Pancreas (tissue), 8 donors: ENCODE measurements at regions not wholly inside any gene's neighbourhood (a gene's known extent, or its start where the extent isn't known, plus 50 kb on each side); places are given as distances from the start of the nearest gene placed in this dataset.

Experiments used
- ATAC-seq, 4 donors: fragments of 200-7000 bp; cut with Tn5 transposase; one replicate each; pipeline versions ENCODE4 v1.8.0 to v1.9.1; 2020; ENCODE audit warnings: mild to moderate bottlenecking in 4 of 4, moderate library complexity in 4 of 4
- DNase-seq, 6 donors: peaks; one replicate each; pipeline ENCODE4 v3.0.0-alpha.2; 2020
- FAIRE-seq: peaks from 2 replicates; lab custom pipeline; 2012; peaks lifted over from hg19 to GRCh38; lab: Jason Lieb, UNC
- H3K27ac ChIP-seq, 4 donors: fragments of 200-600 bp; sonication (generic); 1 replicate in 3 of 4; 2 replicates in 1 of 4; pipeline versions ENCODE4 v1.5.0 to v1.8.0; 2020
- H3K27me3 ChIP-seq, 4 donors: fragments of 200-600 bp; one replicate each; pipeline ENCODE4 v1.8.0; 2021
- H3K36me3 ChIP-seq, 3 donors: fragments of 200-600 bp; sonication (generic) in 1 of 3; one replicate each; pipeline versions ENCODE4 v1.5.0 to v1.8.0; 2020 to 2021
- H3K4me1 ChIP-seq, 3 donors: fragments of 200-600 bp; one replicate each; pipeline ENCODE4 v1.8.0; 2021
- H3K4me3 ChIP-seq, 4 donors: fragments of 200-600 bp; sonication (generic) in 2 of 4; one replicate each; pipeline versions ENCODE4 v1.5.0 to v1.8.0; 2020 to 2021
- H3K9me3 ChIP-seq, 4 donors: fragments of 200-600 bp; one replicate each; pipeline ENCODE4 v1.8.0; 2021
- CTCF ChIP-seq, 4 donors: fragments of 200-600 bp; sonication (generic) in 3 of 4; IDR thresholded peaks; one replicate each; pipeline versions ENCODE4 v1.5.0 to v1.8.0; 2021; ENCODE audit warnings: antibody characterized with exemption in 4 of 4
- intact Hi-C, 3 donors: fragments of 100-400 bp; cut with DNase I; formaldehyde crosslinking; loops; one replicate each; pipeline versions ENCODE4 v1.11.1 to v1.14.2; 2022
- donor health status: DM: no; HTN: no; CAD: no; lungs with moderate emphysema.
- donor health status: DM: no; HTN: no; CAD: no.
- donor health status: control.
- donor health status: control.
- donor health status: DM: yes; HTN: yes; CAD: no.
- donor health status: DM: no; HTN: no; CAD: no.
- donor health status: DM: no; HTN: no; CAD: no.
- donor health status: DM: yes; HTN: yes; CAD: no.

GRCh38 chr3:134079761-134080160, 50.0 kb upstream of the SLCO2A1 start:
- H3K4me1 ChIP-seq, result no peaks in the 10 kb centered on the region
- H3K27me3 ChIP-seq, result no peaks in the 10 kb centered on the region
- no peak overlapping the region for H3K4me3 ChIP-seq
- ATAC-seq, result no peak
- DNase-seq, result no peak
- no peak overlapping the region for H3K27ac ChIP-seq
- no peaks in the 10 kb centered on the region for H3K36me3 ChIP-seq
- FAIRE-seq, result no peak
- intact Hi-C loops, result no loop called here
- no peaks in the 10 kb centered on the region for H3K9me3 ChIP-seq
- TF ChIP-seq CTCF (IDR thresholded peaks at IDR 0.05), result no peak
